Sigmoid colon (tissue), 6 donors: ENCODE measurements at regions not wholly inside any gene's neighbourhood (a gene's known extent, or its start where the extent isn't known, plus 50 kb on each side); places are given as distances from the start of the nearest gene placed in this dataset.

Source experiments
- DNase-seq: peaks from one replicate; pipeline ENCODE4 v3.0.0-alpha.2; 2019
- H3K27ac ChIP-seq, 4 donors: fragments of 200-600 bp; sonication (generic); one replicate each; pipeline ENCODE4 v1.5.1; 2016 to 2019; ENCODE audit warnings: mild to moderate bottlenecking in 1 of 4
- H3K27me3 ChIP-seq, 3 donors: fragments of 200-600 bp; sonication (generic); one replicate each; pipeline ENCODE4 v1.5.1; 2019; ENCODE audit warnings: mild to moderate bottlenecking in 1 of 3
- H3K36me3 ChIP-seq, 4 donors: fragments of 200-600 bp; sonication (generic); one replicate each; pipeline ENCODE4 v1.5.1; 2016 to 2019
- H3K4me1 ChIP-seq, 4 donors: fragments of 200-600 bp; sonication (generic); one replicate each; pipeline ENCODE4 v1.5.1; 2017 to 2019
- H3K4me3 ChIP-seq, 4 donors: fragments of 200-600 bp; sonication (generic); one replicate each; pipeline ENCODE4 v1.5.1; 2017 to 2019; ENCODE audit warnings: mild to moderate bottlenecking in 2 of 4, moderate library complexity in 1 of 4
- H3K9me3 ChIP-seq, 4 donors: fragments of 200-600 bp in 3 of 4; sonication (generic) in 3 of 4; one replicate each; pipeline versions ENCODE4 v1.5.1 to v1.6.1; 2013 to 2019
- EP300 ChIP-seq, 4 donors: sonication (generic); formaldehyde crosslinking; IDR thresholded peaks; one replicate each; pipeline ENCODE4 v1.6.1; 2017; ENCODE audit warnings: antibody characterized with exemption in 4 of 4
- POLR2A ChIP-seq, 2 donors: fragments of 450-650 bp; IDR thresholded peaks; one replicate each; pipeline ENCODE4 v1.6.1; 2016; ENCODE audit warnings: antibody characterized with exemption in 2 of 2, mild to moderate bottlenecking in 2 of 2, moderate library complexity in 2 of 2
- POLR2AphosphoS5 ChIP-seq, 4 donors: sonication (generic); formaldehyde crosslinking; IDR thresholded peaks; one replicate each; pipeline ENCODE4 v1.6.1; 2017; ENCODE audit warnings: antibody characterized with exemption in 4 of 4
- WGBS, 2 donors: extraction: QIAGEN DNeasy Blood & Tissue Kit; methylation state at CpG; one replicate each; pipeline ENCODE4 v1.1.7; 2013; 5-methylcytosine and 5-hydroxymethylcytosine counted together
- intact Hi-C: fragments of 100-400 bp; cut with DNase I; formaldehyde crosslinking; loops from one replicate; pipeline ENCODE4 v1.15.1; 2023
- TF ChIP-seq, protein P1 (sequence below), 4 experiments: fragments of 450-650 bp in 3 of 4; fragments of 200-600 bp in 1 of 4; IDR thresholded peaks; one replicate each; pipeline ENCODE4 v1.5.1; 2016 to 2019; ENCODE audit warnings: antibody characterized with exemption in 4 of 4, mild to moderate bottlenecking in 3 of 4, moderate library complexity in 2 of 4
- donor health status: healthy with polysubstance abuse.
- donor health status: healthy.

GRCh38 chr5:66503203-66503789 is 92.9 kb upstream of the MAST4 start:
- Histone ChIP-seq H3K4me1 (no peaks in the 10 kb centered on the region), H3K27me3 (no peaks in the 10 kb centered on the region), H3K4me3 (no peak overlapping the region), H3K9me3 (no peaks in the 10 kb centered on the region), H3K36me3 (no peaks in the 10 kb centered on the region), H3K27ac (no peak overlapping the region)
- WGBS, 2 donors = 96 to 98% methylated on average over 30 of the region's 30 CpGs
- intact Hi-C loops = no loop called here
- no peak for DNase-seq
- TF ChIP-seq EP300 (IDR thresholded peaks at IDR 0.05) = no peak
- TF ChIP-seq, protein P1, sequence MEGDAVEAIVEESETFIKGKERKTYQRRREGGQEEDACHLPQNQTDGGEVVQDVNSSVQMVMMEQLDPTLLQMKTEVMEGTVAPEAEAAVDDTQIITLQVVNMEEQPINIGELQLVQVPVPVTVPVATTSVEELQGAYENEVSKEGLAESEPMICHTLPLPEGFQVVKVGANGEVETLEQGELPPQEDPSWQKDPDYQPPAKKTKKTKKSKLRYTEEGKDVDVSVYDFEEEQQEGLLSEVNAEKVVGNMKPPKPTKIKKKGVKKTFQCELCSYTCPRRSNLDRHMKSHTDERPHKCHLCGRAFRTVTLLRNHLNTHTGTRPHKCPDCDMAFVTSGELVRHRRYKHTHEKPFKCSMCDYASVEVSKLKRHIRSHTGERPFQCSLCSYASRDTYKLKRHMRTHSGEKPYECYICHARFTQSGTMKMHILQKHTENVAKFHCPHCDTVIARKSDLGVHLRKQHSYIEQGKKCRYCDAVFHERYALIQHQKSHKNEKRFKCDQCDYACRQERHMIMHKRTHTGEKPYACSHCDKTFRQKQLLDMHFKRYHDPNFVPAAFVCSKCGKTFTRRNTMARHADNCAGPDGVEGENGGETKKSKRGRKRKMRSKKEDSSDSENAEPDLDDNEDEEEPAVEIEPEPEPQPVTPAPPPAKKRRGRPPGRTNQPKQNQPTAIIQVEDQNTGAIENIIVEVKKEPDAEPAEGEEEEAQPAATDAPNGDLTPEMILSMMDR (IDR thresholded peaks at IDR 0.05) = no peak
- TF ChIP-seq POLR2A (IDR thresholded peaks at IDR 0.05) = no peak
- no peak for TF ChIP-seq POLR2AphosphoS5 (IDR thresholded peaks at IDR 0.05)

DNA sequence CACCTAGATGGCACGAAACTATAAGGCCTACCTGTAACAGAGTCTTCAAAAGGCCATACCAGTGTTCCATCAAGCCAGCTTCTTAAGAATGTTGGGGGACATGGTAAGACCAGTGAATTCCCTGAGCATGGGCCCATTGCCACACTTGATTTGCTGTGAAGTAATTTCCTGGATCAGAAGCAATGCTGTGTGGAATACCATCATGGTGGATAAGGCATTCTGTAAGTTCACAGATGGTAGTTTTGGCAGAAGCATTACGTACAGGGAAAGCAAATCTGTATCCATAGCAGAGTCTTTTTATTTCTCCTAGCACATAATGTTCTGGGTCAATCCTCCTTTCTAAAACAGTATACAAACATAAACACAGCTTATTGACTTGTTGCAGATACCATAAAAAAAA is 89.1 kb upstream of the MAST4 start:
- TF ChIP-seq, protein P1 (IDR thresholded peaks at IDR 0.05) = no peak
- intact Hi-C loops = no loop called here
- DNase-seq = no peak
- WGBS, 2 donors = 76 to 90% methylated on average over 2 of the region's 2 CpGs
- no peaks in the 10 kb centered on the region for H3K9me3 ChIP-seq
- no peak overlapping the region for H3K27ac ChIP-seq
- H3K36me3 ChIP-seq = no peaks in the 10 kb centered on the region
- no peaks in the 10 kb centered on the region for H3K4me1 ChIP-seq
- H3K27me3 ChIP-seq = no peaks in the 10 kb centered on the region
- no peak overlapping the region for H3K4me3 ChIP-seq

DNA sequence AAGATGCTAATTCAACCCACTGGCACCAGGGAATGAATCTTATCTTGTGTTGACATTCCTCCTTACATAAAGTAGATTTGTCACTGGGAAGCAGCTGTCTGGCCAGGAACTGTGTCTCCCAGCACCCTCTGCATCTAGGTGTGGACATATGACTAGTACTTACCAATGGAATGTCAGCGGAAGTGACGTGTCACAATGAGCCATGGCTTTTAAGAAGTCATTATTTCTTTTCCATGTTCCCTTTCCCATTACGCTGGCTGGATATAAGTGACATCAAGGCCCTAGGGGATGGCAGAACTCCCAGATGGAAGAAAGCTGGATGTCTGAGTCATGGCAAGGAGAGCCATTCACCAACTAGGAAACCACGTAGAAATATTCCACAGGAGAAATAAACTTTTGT is 84.7 kb upstream of the MAST4 start:
- WGBS, 2 donors = 90 to 96% methylated on average over 4 of the region's 4 CpGs
- intact Hi-C loops = no loop called here

DNA sequence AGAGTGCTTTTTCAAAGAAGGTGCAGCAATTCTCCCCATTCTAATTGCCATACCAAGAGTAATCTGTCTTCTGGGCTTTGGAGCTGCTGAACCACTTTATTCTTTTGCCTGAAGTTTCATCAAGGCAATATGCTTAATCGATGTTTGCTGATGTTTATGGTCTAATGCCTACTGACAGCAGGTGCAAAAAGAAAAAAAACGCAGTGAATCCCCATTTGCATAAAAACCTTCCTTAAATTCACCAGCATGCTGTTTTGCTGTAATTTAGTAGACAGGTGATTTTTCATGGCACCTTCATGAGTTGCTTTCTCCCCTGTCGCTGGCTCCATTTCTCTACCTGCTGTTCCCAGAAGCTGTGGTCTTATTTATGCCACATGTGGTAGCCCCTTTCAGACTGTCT is 83.1 kb upstream of the MAST4 start:
- Histone ChIP-seq H3K9me3 (no peaks in the 10 kb centered on the region), H3K27me3 (no peaks in the 10 kb centered on the region), H3K36me3 (no peaks in the 10 kb centered on the region), H3K4me1 (no peaks in the 10 kb centered on the region), H3K4me3 (no peak overlapping the region), H3K27ac (no peak overlapping the region)
- intact Hi-C loops = no loop called here
- no peak for TF ChIP-seq EP300 (IDR thresholded peaks at IDR 0.05)
- TF ChIP-seq POLR2A (IDR thresholded peaks at IDR 0.05) = no peak
- TF ChIP-seq, protein P1 (IDR thresholded peaks at IDR 0.05) = no peak
- no peak for TF ChIP-seq POLR2AphosphoS5 (IDR thresholded peaks at IDR 0.05)
- WGBS, 2 donors = 59 to 63% methylated on average over 3 of the region's 3 CpGs
- no peak for DNase-seq

More for the DNA sequence above, 84.7 kb upstream of the MAST4 start:
- Histone ChIP-seq H3K4me3 (no peak overlapping the region), H3K27ac (no peak overlapping the region), H3K27me3 (no peaks in the 10 kb centered on the region), H3K9me3 (no peaks in the 10 kb centered on the region), H3K36me3 (no peaks in the 10 kb centered on the region), H3K4me1 (no peaks in the 10 kb centered on the region)
- TF ChIP-seq POLR2AphosphoS5 (IDR thresholded peaks at IDR 0.05) (no peak), POLR2A (IDR thresholded peaks at IDR 0.05) (no peak), EP300 (IDR thresholded peaks at IDR 0.05) (no peak)
- TF ChIP-seq, protein P1 (IDR thresholded peaks at IDR 0.05) = no peak
- DNase-seq = no peak

- Histone ChIP-seq H3K4me1 (no peaks in the 10 kb centered on the region), H3K9me3 (peaks cover 0 to 3% (median 0%) of the 10 kb centered on the region in 4 donors), H3K4me3 (no peak overlapping the region), H3K27ac (no peak overlapping the region), H3K36me3 (no peaks in the 10 kb centered on the region), H3K27me3 (no peaks in the 10 kb centered on the region)
- WGBS, 2 donors = 65% methylated on average over 5 of the region's 5 CpGs
- intact Hi-C loops = no loop called here
- DNase-seq = no peak
- TF ChIP-seq POLR2A (IDR thresholded peaks at IDR 0.05) = no peak
- TF ChIP-seq EP300 (IDR thresholded peaks at IDR 0.05) = no peak
- TF ChIP-seq, protein P1 (IDR thresholded peaks at IDR 0.05) = no peak
- no peak for TF ChIP-seq POLR2AphosphoS5 (IDR thresholded peaks at IDR 0.05)
Measured at GRCh38 chr5:66515209-66515608, 81.0 kb upstream of the MAST4 start.
